ENCODE measurements at regions not wholly inside any gene's neighbourhood (a gene's known extent, or its start where the extent isn't known, plus 50 kb on each side); places are given as distances from the start of the nearest gene placed in this dataset.

DNA sequence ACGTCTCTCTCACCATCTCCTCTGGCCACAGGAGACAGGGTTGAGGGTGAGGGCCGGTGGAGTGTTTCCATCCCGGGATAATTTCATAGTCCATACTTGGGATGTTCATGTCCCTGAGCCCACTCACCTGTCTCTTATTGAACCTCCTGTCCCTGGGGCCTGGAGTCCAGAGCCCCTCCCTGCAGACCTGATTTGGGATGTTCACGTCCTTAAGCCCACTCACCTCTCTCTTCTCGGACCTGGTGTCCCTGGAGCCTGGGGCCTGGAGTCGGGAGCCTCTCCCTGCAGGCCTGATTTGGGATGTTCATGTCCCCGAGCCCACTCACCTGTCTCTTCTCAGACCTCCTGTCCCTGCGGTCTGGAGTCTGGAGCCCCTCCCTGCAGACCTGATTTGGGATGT lies 868.2 kb downstream of the BRD1 start:
- ATAC-seq = no peak
- no peak for TF ChIP-seq ISL1 (CRISPR knock-in tag; IDR thresholded peaks at IDR 0.05)
- TF ChIP-seq ZNF565 (CRISPR knock-in tag; conservative IDR thresholded peaks at IDR 0.05; ENCODE audit: low read depth) = no peak
- TF ChIP-seq CSDC2 (CRISPR knock-in tag; IDR thresholded peaks at IDR 0.05) = no peak
- TF ChIP-seq ZFP30 (CRISPR knock-in tag; IDR thresholded peaks at IDR 0.05) = no peak
- no peak for TF ChIP-seq ZC3H10 (CRISPR knock-in tag; IDR thresholded peaks at IDR 0.05)
- no peak for TF ChIP-seq ARNTL (CRISPR knock-in tag; IDR thresholded peaks at IDR 0.05; ENCODE audit: borderline replicate concordance, low read depth)
- TF ChIP-seq POU6F1 (CRISPR knock-in tag; IDR thresholded peaks at IDR 0.05; ENCODE audit: borderline replicate concordance, low read depth) = no peak
- no peak for TF ChIP-seq ZNF70 (CRISPR knock-in tag; IDR thresholded peaks at IDR 0.05)
- no peak for TF ChIP-seq BACH2 (CRISPR knock-in tag; IDR thresholded peaks at IDR 0.05; ENCODE audit: borderline replicate concordance)
- no peak for TF ChIP-seq ZNF8 (CRISPR knock-in tag; IDR thresholded peaks at IDR 0.05)
- no peak for TF ChIP-seq OSR1 (CRISPR knock-in tag; IDR thresholded peaks at IDR 0.05)
- no peak for TF ChIP-seq ZFP3 (CRISPR knock-in tag; IDR thresholded peaks at IDR 0.05)
- TF ChIP-seq, protein P1, sequence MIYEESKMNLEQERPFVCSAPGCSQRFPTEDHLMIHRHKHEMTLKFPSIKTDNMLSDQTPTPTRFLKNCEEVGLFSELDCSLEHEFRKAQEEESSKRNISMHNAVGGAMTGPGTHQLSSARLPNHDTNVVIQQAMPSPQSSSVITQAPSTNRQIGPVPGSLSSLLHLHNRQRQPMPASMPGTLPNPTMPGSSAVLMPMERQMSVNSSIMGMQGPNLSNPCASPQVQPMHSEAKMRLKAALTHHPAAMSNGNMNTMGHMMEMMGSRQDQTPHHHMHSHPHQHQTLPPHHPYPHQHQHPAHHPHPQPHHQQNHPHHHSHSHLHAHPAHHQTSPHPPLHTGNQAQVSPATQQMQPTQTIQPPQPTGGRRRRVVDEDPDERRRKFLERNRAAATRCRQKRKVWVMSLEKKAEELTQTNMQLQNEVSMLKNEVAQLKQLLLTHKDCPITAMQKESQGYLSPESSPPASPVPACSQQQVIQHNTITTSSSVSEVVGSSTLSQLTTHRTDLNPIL (CRISPR knock-in tag; IDR thresholded peaks at IDR 0.05; ENCODE audit: low read depth) = no peak
- no peak for TF ChIP-seq GLIS3 (CRISPR knock-in tag; IDR thresholded peaks at IDR 0.05)
- no peak for TF ChIP-seq SNAI2 (CRISPR knock-in tag; IDR thresholded peaks at IDR 0.05)

DNA sequence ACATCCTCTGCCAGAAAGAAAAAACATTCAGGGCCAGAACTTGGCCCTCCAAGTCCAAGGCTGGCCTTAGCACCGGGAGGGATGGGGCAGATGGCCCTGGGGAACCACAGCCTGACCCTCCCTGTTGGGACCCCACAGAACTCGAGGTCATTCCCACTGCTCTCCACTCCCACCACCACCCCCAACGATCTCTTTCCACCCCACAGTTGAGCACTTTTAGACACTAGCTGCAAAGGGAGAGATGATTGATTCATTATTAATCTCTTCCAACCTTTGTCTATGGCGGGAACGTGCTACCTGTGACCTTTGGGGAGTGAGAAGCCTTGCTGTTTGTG lies 869.7 kb downstream of the BRD1 start:
- ATAC-seq = no peak
- no peak for TF ChIP-seq TOX (CRISPR knock-in tag; IDR thresholded peaks at IDR 0.05; ENCODE audit: borderline replicate concordance)
- TF ChIP-seq ZNF565 (CRISPR knock-in tag; conservative IDR thresholded peaks at IDR 0.05; ENCODE audit: low read depth) = no peak

DNA sequence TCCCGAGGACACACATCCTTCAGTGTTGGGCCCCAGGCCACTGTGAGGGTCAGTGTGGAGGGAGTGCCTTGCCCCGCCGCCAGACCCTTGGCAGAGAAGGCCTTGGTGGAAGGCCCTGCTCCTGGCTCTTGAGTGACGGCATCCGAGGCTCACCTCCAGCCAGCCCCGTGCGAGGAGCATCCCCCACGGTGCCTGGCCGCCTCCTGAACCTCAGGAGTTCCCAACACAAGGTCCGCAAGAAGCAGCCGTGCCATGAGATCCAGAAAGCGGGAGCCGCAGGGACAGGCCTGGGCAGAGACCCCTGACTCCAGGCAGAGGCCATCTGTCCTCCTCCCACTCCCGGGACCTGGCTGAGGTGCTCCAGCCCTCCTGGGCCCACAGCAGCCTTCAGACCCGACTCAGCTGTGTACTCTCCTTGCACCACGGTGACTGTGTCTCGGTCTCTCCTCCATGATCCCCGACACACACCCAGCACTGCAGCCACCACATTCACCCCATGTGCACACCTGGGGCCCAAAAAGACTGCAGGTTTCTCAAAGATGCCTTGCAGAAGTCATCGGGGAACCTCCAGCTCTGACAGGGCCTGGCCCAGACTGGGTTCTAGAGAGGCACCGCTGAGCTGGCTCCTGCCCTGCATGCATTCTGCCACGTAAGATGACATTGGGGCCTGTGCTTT lies 870.2 kb downstream of the BRD1 start:
- ATAC-seq = no peak
- TF ChIP-seq ZNF565 (CRISPR knock-in tag; conservative IDR thresholded peaks at IDR 0.05; ENCODE audit: low read depth) = no peak
- no peak for TF ChIP-seq ISL1 (CRISPR knock-in tag; IDR thresholded peaks at IDR 0.05)
- no peak for TF ChIP-seq ZC3H10 (CRISPR knock-in tag; IDR thresholded peaks at IDR 0.05)
- no peak for TF ChIP-seq ZNF70 (CRISPR knock-in tag; IDR thresholded peaks at IDR 0.05)

- no peak for ATAC-seq
- TF ChIP-seq ZNF70 (CRISPR knock-in tag; IDR thresholded peaks at IDR 0.05) (no peak), ESRRG (CRISPR knock-in tag; IDR thresholded peaks at IDR 0.05) (no peak), ZFP30 (CRISPR knock-in tag; IDR thresholded peaks at IDR 0.05) (no peak), SNAI2 (CRISPR knock-in tag; IDR thresholded peaks at IDR 0.05) (no peak), RARB (CRISPR knock-in tag; IDR thresholded peaks at IDR 0.05) (no peak), CSDC2 (CRISPR knock-in tag; IDR thresholded peaks at IDR 0.05) (no peak), CSRNP3 (CRISPR knock-in tag; IDR thresholded peaks at IDR 0.05) (no peak), ZNF565 (CRISPR knock-in tag; conservative IDR thresholded peaks at IDR 0.05; ENCODE audit: low read depth) (no peak), ZC3H10 (CRISPR knock-in tag; IDR thresholded peaks at IDR 0.05) (no peak), ZFP3 (CRISPR knock-in tag; IDR thresholded peaks at IDR 0.05) (no peak), ZNF8 (CRISPR knock-in tag; IDR thresholded peaks at IDR 0.05) (no peak)
- TF ChIP-seq, protein P2, sequence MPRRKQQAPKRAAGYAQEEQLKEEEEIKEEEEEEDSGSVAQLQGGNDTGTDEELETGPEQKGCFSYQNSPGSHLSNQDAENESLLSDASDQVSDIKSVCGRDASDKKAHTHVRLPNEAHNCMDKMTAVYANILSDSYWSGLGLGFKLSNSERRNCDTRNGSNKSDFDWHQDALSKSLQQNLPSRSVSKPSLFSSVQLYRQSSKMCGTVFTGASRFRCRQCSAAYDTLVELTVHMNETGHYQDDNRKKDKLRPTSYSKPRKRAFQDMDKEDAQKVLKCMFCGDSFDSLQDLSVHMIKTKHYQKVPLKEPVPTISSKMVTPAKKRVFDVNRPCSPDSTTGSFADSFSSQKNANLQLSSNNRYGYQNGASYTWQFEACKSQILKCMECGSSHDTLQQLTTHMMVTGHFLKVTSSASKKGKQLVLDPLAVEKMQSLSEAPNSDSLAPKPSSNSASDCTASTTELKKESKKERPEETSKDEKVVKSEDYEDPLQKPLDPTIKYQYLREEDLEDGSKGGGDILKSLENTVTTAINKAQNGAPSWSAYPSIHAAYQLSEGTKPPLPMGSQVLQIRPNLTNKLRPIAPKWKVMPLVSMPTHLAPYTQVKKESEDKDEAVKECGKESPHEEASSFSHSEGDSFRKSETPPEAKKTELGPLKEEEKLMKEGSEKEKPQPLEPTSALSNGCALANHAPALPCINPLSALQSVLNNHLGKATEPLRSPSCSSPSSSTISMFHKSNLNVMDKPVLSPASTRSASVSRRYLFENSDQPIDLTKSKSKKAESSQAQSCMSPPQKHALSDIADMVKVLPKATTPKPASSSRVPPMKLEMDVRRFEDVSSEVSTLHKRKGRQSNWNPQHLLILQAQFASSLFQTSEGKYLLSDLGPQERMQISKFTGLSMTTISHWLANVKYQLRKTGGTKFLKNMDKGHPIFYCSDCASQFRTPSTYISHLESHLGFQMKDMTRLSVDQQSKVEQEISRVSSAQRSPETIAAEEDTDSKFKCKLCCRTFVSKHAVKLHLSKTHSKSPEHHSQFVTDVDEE (CRISPR knock-in tag; IDR thresholded peaks at IDR 0.05) = no peak
- TF ChIP-seq, protein P3, sequence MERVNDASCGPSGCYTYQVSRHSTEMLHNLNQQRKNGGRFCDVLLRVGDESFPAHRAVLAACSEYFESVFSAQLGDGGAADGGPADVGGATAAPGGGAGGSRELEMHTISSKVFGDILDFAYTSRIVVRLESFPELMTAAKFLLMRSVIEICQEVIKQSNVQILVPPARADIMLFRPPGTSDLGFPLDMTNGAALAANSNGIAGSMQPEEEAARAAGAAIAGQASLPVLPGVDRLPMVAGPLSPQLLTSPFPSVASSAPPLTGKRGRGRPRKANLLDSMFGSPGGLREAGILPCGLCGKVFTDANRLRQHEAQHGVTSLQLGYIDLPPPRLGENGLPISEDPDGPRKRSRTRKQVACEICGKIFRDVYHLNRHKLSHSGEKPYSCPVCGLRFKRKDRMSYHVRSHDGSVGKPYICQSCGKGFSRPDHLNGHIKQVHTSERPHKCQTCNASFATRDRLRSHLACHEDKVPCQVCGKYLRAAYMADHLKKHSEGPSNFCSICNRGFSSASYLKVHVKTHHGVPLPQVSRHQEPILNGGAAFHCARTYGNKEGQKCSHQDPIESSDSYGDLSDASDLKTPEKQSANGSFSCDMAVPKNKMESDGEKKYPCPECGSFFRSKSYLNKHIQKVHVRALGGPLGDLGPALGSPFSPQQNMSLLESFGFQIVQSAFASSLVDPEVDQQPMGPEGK (CRISPR knock-in tag; IDR thresholded peaks at IDR 0.05; ENCODE audit: borderline replicate concordance) = no peak
- TF ChIP-seq, protein P1 (CRISPR knock-in tag; IDR thresholded peaks at IDR 0.05; ENCODE audit: low read depth) = no peak
These were observed 872.0 kb downstream of the BRD1 start for GRCh38 chr22:48955351-48956311.

Measured in SK-N-SH treated with all-trans-retinoic acid at 6 μM for 48 hours (cell line).